ENCODE measurements at regions not wholly inside any gene's neighbourhood (a gene's known extent, or its start where the extent isn't known, plus 50 kb on each side); places are given as distances from the start of the nearest gene placed in this dataset.

- DNase-seq (ENCODE audit: low spot score) = no peak
- Mint-ChIP-seq H3K4me1 (ENCODE audit: unreplicated experiment) (peaks cover 6% of the 10 kb centered on the region), H3K4me3 (ENCODE audit: unreplicated experiment) (no peak overlapping the region), H3K36me3 (ENCODE audit: low read depth, unreplicated experiment) (no peaks in the 10 kb centered on the region), H3K9me3 (ENCODE audit: unreplicated experiment) (no peaks in the 10 kb centered on the region), H3K27me3 (ENCODE audit: unreplicated experiment) (no peaks in the 10 kb centered on the region), H3K27ac (ENCODE audit: unreplicated experiment) (no peak overlapping the region)
- TF ChIP-seq CTCF (IDR thresholded peaks at IDR 0.05; ENCODE audit: unreplicated experiment) = no peak
Observed at GRCh38 chr14:30235485-30235884, 307.8 kb upstream of the PRKD1 start.

GRCh38 chr14:30238936-30239335 is 311.3 kb upstream of the PRKD1 start:
- DNase-seq (ENCODE audit: low spot score) = no peak
- Mint-ChIP-seq H3K9me3 (ENCODE audit: unreplicated experiment) (no peaks in the 10 kb centered on the region), H3K36me3 (ENCODE audit: low read depth, unreplicated experiment) (no peaks in the 10 kb centered on the region), H3K27ac (ENCODE audit: unreplicated experiment) (no peak overlapping the region), H3K4me1 (ENCODE audit: unreplicated experiment) (peaks cover 15% of the 10 kb centered on the region), H3K4me3 (ENCODE audit: unreplicated experiment) (no peak overlapping the region), H3K27me3 (ENCODE audit: unreplicated experiment) (no peaks in the 10 kb centered on the region)
- no peak for TF ChIP-seq CTCF (IDR thresholded peaks at IDR 0.05; ENCODE audit: unreplicated experiment)

GRCh38 chr14:30240018-30240417 is 312.4 kb upstream of the PRKD1 start:
- TF ChIP-seq CTCF (IDR thresholded peaks at IDR 0.05; ENCODE audit: unreplicated experiment) = no peak
- DNase-seq (ENCODE audit: low spot score) = no peak
- Mint-ChIP-seq H3K27me3 (ENCODE audit: unreplicated experiment) (no peaks in the 10 kb centered on the region), H3K36me3 (ENCODE audit: low read depth, unreplicated experiment) (no peaks in the 10 kb centered on the region), H3K27ac (ENCODE audit: unreplicated experiment) (no peak overlapping the region), H3K4me3 (ENCODE audit: unreplicated experiment) (no peak overlapping the region), H3K4me1 (ENCODE audit: unreplicated experiment) (peaks cover 15% of the 10 kb centered on the region), H3K9me3 (ENCODE audit: unreplicated experiment) (no peaks in the 10 kb centered on the region)

GRCh38 chr14:30240685-30241084 is 313.0 kb upstream of the PRKD1 start:
- Mint-ChIP-seq H3K4me1 (ENCODE audit: unreplicated experiment) (peaks cover 12% of the 10 kb centered on the region), H3K27ac (ENCODE audit: unreplicated experiment) (no peak overlapping the region), H3K36me3 (ENCODE audit: low read depth, unreplicated experiment) (no peaks in the 10 kb centered on the region), H3K4me3 (ENCODE audit: unreplicated experiment) (no peak overlapping the region), H3K27me3 (ENCODE audit: unreplicated experiment) (no peaks in the 10 kb centered on the region), H3K9me3 (ENCODE audit: unreplicated experiment) (no peaks in the 10 kb centered on the region)
- no peak for DNase-seq (ENCODE audit: low spot score)
- no peak for TF ChIP-seq CTCF (IDR thresholded peaks at IDR 0.05; ENCODE audit: unreplicated experiment)

- Mint-ChIP-seq H3K27me3 (ENCODE audit: unreplicated experiment) (no peaks in the 10 kb centered on the region), H3K36me3 (ENCODE audit: low read depth, unreplicated experiment) (no peaks in the 10 kb centered on the region), H3K27ac (ENCODE audit: unreplicated experiment) (peak overlapping the region; percentile 82), H3K9me3 (ENCODE audit: unreplicated experiment) (no peaks in the 10 kb centered on the region), H3K4me3 (ENCODE audit: unreplicated experiment) (no peak overlapping the region), H3K4me1 (ENCODE audit: unreplicated experiment) (peaks cover 12% of the 10 kb centered on the region)
- DNase-seq (ENCODE audit: low spot score) = no peak
- no peak for TF ChIP-seq CTCF (IDR thresholded peaks at IDR 0.05; ENCODE audit: unreplicated experiment)
Observed at GRCh38 chr14:30242744-30243143, 315.1 kb upstream of the PRKD1 start.
